LHCN-M2 (cell line): ENCODE measurements at regions not wholly inside any gene's neighbourhood (a gene's known extent, or its start where the extent isn't known, plus 50 kb on each side); places are given as distances from the start of the nearest gene placed in this dataset.

Experiments
- DNase-seq: peaks from one replicate; pipeline ENCODE4 v3.0.0-alpha.2; 2012; ENCODE audit warnings: low read depth

DNA sequence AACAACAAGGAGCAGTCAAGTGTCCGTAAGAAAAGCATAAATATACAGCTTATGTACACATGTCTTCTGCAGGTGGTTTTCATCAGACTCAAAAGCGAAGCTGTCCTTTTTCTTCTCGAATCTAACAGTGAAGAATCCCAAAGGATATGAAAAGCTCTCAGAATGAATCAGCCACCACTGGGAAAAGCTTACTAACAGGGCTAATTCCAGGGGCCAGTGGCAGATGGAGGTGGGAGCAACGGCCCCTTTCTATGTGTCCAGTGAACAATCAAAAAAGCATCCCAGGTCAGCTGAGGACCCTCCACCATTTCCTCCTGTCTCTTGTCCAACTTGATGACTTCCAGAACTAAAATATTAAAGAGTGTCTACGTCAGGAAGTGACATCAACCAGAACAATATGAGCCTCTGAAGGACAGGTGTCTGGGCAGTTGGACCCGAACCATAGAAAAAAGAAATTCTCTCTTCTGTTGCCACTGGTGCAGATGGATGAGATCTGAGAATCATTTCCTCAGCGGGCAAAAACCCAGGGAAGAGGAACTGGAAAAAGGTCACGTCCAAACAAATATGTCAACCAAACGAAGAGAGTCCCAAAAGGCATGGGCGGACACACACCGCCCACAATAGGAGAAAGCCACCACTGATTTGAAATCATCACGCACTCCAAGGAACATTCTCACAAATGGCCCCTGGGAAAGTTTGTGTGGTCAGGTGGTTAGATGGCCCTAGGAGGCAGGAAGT is 70.4 kb upstream of the TIAM1 start:
- no peak for DNase-seq

DNA sequence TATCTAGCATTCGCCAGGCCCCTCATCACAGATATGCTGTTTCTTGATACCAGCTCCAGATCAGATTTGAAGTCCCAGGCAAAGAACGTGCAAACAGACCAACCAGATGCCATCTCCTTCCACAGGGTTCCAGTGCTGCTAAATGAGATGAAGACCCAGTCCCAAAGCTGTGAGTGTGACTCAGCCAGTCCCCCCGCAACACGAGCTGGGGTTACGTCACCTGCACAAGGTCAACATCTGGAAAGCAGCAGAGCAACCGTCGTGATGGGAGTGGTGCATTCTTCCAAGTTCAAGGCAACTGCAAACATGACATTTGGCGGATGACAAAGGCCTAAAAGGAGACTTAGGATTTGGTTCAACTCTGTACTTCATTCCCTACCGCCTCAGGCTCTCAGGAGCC is 69.6 kb upstream of the TIAM1 start:
- DNase-seq = no peak

DNA sequence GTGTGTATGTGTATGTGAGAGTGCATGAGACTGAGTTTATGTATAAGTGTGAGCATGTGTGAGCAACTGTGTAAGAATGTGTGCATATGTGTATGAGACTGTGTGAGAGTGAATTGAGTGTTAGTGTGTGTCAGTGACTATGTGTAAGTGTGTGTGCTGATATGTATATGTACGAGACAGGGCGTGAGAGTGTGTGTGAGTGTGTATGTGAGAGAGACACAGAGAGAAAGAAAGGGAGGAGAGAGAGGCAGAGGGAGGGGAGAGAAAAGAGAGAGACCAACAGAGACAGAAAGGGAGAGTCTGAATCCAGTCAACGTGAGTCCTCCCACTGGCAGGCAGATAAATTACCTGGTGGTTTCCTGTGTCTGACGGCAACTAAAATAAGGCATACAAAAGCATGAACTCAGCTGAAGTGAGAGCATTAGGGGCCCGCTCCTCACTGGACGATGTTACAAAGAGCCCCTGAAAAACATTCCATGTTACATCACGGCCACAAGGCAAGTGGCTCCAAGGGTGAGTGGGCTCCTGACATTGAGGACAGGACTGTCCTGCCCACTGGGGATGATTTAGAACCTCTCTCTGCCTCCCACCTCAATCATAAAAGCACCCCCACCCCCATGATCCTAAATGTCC is 66.6 kb upstream of the TIAM1 start:
- no peak for DNase-seq

DNA sequence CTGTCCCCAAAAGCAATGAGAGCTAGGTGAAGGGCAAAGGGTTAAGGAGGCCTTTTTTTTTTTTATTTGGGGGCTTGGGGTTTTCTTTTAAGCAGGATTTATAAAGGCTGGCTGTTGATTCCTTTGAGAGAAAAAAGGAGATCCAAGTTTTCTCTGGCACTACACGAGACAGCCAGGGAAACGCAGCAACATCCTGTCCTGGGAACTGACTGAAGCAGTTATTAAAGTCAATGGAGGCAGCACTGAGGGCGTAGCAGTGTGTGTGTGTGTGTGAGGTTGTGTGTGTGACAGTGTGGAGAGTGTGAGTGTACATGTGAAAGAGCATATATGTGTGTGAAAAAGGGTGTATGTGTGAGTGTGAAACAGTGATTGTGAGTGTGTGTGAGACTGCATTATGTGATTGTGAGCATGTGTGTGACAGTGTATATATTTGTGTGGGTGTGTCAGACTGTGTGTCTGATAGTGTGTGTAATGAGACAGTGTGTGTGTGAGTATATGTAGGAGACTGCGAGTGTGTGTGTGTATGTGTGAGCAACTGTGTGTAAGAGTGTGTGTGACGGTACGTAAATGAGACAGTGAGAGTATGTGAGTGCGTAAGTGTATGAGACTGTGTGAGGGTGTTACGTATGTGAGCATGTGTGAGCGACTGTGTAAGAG is 65.9 kb upstream of the TIAM1 start:
- DNase-seq = no peak

DNA sequence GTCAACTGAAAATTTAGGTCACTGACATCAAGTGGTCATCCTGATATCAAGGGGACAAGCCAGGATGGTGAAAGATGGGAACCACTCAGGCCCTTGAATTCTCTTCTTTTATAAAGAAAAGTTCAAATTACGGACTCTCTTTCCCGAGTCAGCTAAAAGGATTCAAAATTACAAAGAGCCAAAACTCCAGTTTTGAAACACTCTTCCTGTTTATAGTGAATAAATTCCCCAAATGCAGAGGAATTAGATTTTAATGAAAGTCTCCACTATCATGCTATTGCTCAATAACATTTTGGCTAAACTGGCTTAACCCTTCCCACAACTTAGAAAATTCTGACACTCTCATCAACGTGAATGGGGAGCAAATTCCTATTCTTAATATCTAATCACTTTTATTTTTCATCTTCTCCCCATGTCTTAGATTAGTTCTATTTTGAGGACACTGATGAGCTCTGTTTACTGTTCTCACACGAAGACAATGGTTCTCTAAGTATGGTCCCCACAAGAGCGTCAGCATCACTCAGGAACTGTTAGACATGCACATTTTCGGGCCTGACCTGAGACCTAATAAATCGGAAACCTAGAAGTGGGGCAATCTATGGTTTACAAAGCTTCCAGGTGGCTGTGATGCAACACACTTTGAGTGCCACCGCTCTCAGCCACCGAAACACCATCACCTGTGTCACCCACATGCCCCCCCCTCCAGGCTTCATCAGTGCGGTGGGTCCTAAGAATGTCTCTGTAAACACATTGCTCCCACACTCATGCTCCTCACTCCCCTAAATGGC is 64.4 kb upstream of the TIAM1 start:
- DNase-seq = no peak

DNA sequence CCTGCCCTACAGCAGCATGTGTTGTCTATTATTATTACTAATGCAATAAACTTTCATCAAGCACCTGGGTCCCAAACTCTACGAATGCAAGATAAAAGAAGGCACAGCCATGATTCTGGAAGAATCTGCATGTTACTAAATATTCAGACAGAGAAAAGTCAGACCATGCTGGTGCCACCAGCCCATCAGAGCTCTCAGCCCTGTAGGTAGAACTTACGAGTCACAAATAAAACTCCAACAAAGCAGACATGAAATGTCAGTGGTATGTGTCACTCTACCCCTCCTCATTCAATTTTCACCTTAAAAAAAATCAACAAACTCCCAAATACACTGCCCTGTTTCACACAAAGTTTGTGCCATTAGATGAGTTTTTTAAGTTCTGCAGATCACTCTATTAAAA is 62.4 kb upstream of the TIAM1 start:
- no peak for DNase-seq

DNA sequence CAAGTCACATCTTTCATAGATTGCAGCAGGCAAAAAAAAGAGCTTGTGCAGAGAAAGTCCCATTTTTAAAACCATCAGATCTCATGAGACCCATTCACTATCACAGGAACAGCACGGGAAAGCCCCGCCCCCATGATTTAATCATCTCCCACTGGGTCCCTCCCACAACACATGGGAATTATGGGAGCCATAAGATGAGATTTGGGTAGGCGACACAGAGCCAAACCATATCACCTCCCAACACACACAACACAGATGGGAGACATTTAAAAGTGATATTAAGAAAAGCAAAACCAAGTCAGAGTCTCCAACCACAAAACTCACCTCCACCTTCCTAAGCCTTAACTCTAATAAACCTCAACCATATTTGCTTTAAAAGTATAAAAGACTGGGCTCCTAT is 61.5 kb upstream of the TIAM1 start:
- DNase-seq = no peak

DNA sequence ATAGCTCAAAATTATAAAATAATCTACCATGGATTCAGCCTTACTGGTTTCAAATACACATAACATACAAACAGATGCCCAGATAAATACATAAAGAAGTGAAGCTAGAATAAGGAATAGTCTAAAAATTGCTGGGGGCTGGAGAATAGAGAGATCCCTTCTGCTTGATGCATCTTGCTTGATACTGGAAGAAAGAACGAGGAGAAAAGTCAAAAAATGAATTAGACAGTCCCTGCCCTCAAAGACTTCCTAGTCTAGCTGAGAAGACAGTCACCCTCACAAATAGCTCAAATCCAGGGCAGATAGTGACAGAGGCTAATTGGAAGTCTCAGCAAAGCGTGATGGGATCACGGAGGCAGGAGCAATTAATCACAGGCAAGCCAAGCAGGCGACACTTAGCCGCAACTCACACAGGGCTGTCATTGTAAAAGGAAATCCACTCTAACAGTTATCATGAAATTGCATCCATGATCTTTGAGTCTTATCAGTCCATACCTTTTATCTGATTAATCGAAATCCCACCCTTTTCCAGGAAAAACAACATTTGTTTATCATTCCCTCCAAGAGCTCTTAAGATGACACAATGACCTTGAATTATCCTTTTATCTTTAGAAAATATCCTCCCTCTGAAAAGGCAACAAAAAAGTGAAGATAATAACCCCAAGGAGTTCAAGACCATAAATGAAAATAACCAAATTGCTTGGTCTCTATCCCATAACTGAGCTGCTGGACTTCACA is 59.7 kb upstream of the TIAM1 start:
- DNase-seq = no peak

DNA sequence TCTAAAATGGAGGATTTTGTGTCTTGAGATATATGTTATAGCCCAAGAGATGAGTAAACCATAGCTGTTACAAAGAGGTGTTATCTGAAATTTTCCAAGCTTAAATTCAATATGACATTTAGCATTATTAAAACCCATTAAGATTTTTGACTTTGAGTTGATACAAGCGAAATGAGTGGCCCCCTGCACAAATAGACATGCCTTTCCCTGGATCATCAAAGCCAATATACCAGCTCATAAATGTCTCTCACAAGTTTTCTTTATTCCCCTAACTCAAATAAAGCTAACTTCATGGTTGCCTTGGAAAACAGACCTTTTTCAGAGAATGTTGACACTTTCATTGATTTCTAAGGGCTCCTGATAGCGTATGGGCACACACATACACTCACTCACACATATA is 55.5 kb upstream of the TIAM1 start:
- no peak for DNase-seq

DNA sequence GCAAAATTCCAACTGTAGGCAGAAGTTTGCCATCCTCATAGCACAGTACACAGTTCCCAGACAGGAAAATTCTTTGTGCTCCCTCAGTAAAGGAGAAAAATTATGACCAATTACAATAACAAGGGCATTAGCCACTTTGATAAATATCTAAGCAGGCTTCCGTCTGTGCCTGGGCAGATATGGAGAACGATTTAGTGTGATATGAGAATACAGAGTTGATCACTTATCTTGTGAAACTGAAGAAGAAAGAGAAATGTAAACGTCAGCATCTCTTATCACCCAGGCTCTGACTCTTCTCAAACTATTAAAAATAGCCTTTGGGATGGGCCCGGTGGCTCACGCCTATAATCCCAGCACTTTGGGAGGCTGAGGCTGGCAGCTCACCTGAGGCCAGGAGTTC is 54.5 kb upstream of the TIAM1 start:
- no peak for DNase-seq

DNA sequence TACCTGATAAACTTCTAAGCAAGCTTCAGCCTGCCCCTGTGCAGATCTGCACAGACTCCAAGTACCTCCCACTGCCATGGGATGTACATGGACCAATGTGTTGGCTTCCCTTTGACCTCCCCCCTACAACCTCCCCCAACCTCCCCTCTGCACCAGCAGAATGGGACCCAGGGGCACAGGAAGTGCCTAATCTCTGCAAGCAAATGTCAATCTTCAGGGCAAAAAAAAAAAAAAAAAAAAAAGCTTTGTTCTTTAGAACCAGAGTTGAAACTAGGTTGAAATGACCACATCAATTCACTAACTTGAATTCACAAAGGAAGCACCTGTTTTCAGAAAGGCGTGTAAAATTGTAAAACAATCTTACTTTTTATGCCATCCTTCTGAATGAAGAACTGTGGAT is 53.9 kb upstream of the TIAM1 start:
- no peak for DNase-seq

DNA sequence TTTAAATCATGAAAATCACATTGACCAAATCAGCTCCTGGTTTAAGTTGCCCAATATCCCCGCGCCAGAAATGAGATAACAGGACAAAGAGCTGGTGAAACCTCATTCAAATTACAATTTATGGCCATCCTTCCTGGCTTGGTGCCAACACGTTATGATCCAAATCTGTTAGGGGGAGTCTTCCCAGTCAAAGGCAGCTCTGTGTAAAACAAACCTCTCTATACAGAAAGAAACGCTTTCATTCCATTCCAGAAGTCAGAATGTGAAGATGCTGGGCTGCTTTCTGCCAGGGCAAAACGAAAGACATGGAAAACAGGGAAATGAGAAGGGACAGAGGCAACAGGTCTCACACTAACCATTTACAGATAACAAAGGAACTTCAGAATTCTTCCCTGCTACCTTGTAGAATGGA is 53.5 kb upstream of the TIAM1 start:
- no peak for DNase-seq

DNA sequence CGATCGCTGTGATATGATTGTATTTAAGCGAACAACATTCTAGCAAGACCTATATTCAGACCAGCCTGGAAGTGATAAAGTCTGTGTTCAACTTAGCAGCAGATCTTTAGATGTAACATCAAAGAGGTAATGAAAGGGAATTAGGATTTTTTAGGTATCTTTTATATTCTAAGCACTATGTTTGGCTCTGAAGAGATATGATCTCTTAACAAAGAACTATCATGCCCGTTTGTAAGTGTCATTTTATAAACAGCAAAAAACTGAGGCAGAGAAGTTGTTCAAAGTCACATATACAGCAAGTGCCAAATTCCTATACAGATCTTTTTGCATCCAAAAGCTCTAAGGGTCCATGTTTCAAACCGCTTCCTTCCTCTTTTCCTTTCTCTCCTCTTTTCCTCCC is 53.0 kb upstream of the TIAM1 start:
- no peak for DNase-seq

DNA sequence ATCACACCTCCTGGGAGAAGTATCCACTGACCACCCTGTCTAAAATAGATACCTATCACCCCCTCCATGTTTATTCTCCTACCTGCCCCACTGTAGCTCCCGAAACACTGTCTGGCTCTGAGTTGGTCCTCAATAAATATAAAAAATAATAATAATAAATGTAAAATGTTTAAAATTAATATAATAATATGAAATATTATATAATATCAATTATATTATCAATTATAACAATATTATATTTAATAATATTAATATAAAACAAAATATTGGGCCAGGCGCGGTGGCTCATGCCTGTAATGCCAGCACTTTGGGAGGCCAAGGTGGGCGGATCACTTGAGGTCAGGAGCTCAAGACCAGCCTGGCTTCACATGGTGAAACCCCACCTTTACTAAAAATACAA is 52.3 kb upstream of the TIAM1 start:
- no peak for DNase-seq

DNA sequence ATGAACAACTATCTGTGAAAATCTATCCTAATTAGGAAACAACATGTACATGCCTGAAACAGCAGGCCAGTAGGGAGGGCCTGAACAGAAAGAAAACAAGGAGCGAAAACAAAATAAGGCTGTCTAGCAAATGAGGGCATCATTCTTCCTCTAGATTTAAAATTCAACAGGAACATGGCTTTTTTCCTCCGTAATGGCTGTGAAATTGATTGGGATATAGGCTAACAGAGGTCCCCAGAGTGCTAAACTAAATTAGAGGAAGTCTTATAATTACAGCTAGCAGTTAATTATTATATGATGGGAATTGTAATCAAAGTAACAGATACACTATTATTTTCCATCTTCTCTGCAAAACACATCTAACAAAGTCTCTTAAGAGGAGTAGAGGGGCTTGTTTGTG is 51.7 kb upstream of the TIAM1 start:
- DNase-seq = no peak

DNA sequence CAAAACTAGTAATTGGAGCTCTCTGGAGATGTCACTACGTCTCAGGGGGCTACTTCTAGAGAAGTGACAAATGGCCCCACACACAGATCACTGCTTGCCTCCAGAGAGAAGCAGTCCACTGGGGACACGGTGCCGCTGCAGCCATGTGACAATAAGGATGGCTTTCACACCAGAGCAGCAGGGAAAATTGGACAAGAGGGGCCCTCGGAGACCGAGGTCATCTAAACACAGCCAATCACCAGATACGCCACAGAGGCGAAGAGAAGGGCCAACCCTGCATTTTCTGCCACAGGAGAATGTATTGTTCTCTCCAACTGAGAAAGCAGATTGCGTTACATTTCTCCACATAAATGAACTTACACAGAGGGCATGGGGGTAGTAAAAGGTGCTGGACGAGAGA is 51.2 kb upstream of the TIAM1 start:
- DNase-seq = no peak

DNA sequence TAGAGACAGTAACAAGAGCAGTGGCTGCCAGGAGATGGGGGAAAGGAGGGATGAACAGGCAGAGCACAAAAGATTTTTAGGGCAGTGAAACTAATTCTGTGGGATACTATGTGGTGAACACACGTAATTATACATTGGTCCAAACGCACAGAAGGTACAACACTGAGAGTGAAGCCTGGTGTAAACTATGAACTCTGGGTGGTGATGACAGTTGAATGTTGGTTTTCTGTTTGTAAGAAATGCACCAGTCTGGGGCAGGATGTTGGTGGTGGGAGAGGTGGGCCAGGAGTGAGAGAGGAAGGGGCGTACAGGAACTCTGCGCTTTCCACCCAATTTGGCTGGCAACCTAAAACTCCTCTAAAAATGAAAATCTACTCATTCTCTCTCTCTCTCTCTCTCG is 50.2 kb upstream of the TIAM1 start:
- DNase-seq = no peak
